GM21515 (cell line): ENCODE measurements at regions not wholly inside any gene's neighbourhood (a gene's known extent, or its start where the extent isn't known, plus 50 kb on each side); places are given as distances from the start of the nearest gene placed in this dataset.

ENCODE experiments used
- ATAC-seq: cut with Tn5 transposase; IDR thresholded peaks from one replicate; pipeline ENCODE4 v1.9.1; 2021; ENCODE audit not compliant: unreplicated experiment

- no peak for ATAC-seq
These were observed 100.0 kb upstream of the ZNF469 start for GRCh38 chr16:88282564-88283395.

- ATAC-seq, result no peak
These were observed 99.2 kb upstream of the ZNF469 start for GRCh38 chr16:88283596-88283995.

- ATAC-seq, result no peak
These were observed 98.7 kb upstream of the ZNF469 start for GRCh38 chr16:88284101-88284500.

GRCh38 chr16:88284626-88285513 is 97.9 kb upstream of the ZNF469 start:
- ATAC-seq, result no peak

GRCh38 chr16:88285514-88285822 is 97.3 kb upstream of the ZNF469 start:
- ATAC-seq, result no peak

- ATAC-seq, result no peak
These were observed 96.3 kb upstream of the ZNF469 start for GRCh38 chr16:88286301-88286923.

- ATAC-seq, result no peak
These were observed 95.5 kb upstream of the ZNF469 start for GRCh38 chr16:88287219-88287618.

- ATAC-seq, result no peak
These were observed 94.5 kb upstream of the ZNF469 start for GRCh38 chr16:88288303-88288702.

GRCh38 chr16:88289001-88289400 is 93.8 kb upstream of the ZNF469 start:
- ATAC-seq, result no peak

- no peak for ATAC-seq
These were observed 93.2 kb upstream of the ZNF469 start for GRCh38 chr16:88289561-88289960.

- ATAC-seq, result no peak
These were observed 92.8 kb upstream of the ZNF469 start for GRCh38 chr16:88289968-88290401.

GRCh38 chr16:88290850-88291830 is 91.6 kb upstream of the ZNF469 start:
- ATAC-seq, result no peak

- no peak for ATAC-seq
These were observed 90.5 kb upstream of the ZNF469 start for GRCh38 chr16:88292007-88292970.

- ATAC-seq, result no peak
These were observed 89.7 kb upstream of the ZNF469 start for GRCh38 chr16:88293097-88293496.

- ATAC-seq, result no peak
These were observed 86.9 kb upstream of the ZNF469 start for GRCh38 chr16:88295671-88296436.

- ATAC-seq, result no peak
These were observed 86.2 kb upstream of the ZNF469 start for GRCh38 chr16:88296437-88297177.

GRCh38 chr16:88297178-88297720 is 85.5 kb upstream of the ZNF469 start:
- no peak for ATAC-seq
